Heart left ventricle (tissue), 13 donors: ENCODE measurements at regions not wholly inside any gene's neighbourhood (a gene's known extent, or its start where the extent isn't known, plus 50 kb on each side); places are given as distances from the start of the nearest gene placed in this dataset.

ENCODE experiments used
- CTCF ChIP-seq, 12 donors: fragments of 200-600 bp; sonication (generic) in 4 of 12; IDR thresholded peaks; one replicate each; pipeline versions ENCODE4 v1.5.0 to v1.8.0; 2018 to 2022; ENCODE audit warnings: antibody characterized with exemption in 12 of 12, mild to moderate bottlenecking in 5 of 12
- POLR2A ChIP-seq, 2 donors: fragments of 450-650 bp; IDR thresholded peaks; one replicate each; pipeline ENCODE4 v1.6.1; 2017; ENCODE audit warnings: antibody characterized with exemption in 2 of 2, mild to moderate bottlenecking in 2 of 2, moderate library complexity in 2 of 2
- donor health status: ischemic (EF 13 %, LVEDD 7.1; RV severe dilation, severe dysfunction).
- donor health status: DM: no; HTN: yes; CAD: no.
- donor health status: DM: no; HTN: no; CAD: no.
- donor health status: ischemic (EF 25% LVEDD 6.9; RV normal size, moderate dysfunction).
- donor health status: ischemic (EF 25% LVEDD 5.7; RV mildly dilated, moderate dysfunction).
- donor health status: ischemic (EF 35%, LVEDD 5.7; RV mildly dilated, moderate dysfunction).
- donor health status: nonischemic (EF 11% LVEDD 7.7; RV severe dilation, severe dysfunction).
- donor health status: DM: yes; HTN: yes; CAD: no.
- donor health status: PGD.
- donor health status: ischemic (EF 29% LVEDD 5.4; RV normal size, mild dysfunction).
- donor health status: nonischemic (EF 23%, LVEDD 6.1; RV moderate dilation, normal function).

GRCh38 chr9:99762470-99762869 is 59.2 kb upstream of the NR4A3 start:
- TF ChIP-seq CTCF (IDR thresholded peaks at IDR 0.05), result no peak
- no peak for TF ChIP-seq POLR2A (IDR thresholded peaks at IDR 0.05)
